ENCODE measurements at regions not wholly inside any gene's neighbourhood (a gene's known extent, or its start where the extent isn't known, plus 50 kb on each side); places are given as distances from the start of the nearest gene placed in this dataset.

DNA sequence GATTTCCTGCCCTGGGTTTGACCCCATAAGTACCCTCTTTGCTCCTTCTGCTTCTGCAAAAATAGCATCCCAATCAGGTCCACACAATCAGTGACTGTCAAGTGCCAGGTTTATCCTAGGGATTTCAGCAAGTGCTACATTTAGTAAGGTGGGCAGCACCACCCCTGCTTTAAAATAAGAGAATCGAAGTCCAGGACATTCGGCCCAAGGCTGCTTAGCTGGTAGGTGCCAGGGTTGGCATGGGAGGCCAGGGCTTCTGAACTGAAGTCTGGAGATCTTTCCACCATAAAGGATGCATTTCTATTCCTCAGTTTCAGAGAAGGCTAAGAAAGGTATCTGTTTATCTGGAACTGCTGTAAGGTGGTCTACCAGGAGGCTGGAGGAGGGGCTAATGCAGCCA lies 408.3 kb downstream of the ZNF536 start:
- TF ChIP-seq, protein P1, sequence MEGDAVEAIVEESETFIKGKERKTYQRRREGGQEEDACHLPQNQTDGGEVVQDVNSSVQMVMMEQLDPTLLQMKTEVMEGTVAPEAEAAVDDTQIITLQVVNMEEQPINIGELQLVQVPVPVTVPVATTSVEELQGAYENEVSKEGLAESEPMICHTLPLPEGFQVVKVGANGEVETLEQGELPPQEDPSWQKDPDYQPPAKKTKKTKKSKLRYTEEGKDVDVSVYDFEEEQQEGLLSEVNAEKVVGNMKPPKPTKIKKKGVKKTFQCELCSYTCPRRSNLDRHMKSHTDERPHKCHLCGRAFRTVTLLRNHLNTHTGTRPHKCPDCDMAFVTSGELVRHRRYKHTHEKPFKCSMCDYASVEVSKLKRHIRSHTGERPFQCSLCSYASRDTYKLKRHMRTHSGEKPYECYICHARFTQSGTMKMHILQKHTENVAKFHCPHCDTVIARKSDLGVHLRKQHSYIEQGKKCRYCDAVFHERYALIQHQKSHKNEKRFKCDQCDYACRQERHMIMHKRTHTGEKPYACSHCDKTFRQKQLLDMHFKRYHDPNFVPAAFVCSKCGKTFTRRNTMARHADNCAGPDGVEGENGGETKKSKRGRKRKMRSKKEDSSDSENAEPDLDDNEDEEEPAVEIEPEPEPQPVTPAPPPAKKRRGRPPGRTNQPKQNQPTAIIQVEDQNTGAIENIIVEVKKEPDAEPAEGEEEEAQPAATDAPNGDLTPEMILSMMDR (IDR thresholded peaks at IDR 0.05): no peak
- TF ChIP-seq POLR2A (IDR thresholded peaks at IDR 0.05) (no peak), EP300 (IDR thresholded peaks at IDR 0.05) (no peak)

Measured in gastroesophageal sphincter (tissue), 3 donors.